ENCODE measurements at regions not wholly inside any gene's neighbourhood (a gene's known extent, or its start where the extent isn't known, plus 50 kb on each side); places are given as distances from the start of the nearest gene placed in this dataset.

GRCh38 chr2:6410313-6410712 lies 455.4 kb downstream of the CMPK2 start:
- no peak for TF ChIP-seq ZBTB33 (IDR thresholded peaks at IDR 0.05; ENCODE audit: extremely low read depth, insufficient replicate concordance, low read length)
- TF ChIP-seq ELF1 (IDR thresholded peaks at IDR 0.05; ENCODE audit: borderline replicate concordance, low read depth) = no peak
- no peak for TF ChIP-seq MAX (IDR thresholded peaks at IDR 0.05)
- no peak for TF ChIP-seq ATF3 (IDR thresholded peaks at IDR 0.05)
- no peak for TF ChIP-seq SIN3A (IDR thresholded peaks at IDR 0.05; ENCODE audit: low read depth)
- no peak for TF ChIP-seq SP1 (IDR thresholded peaks at IDR 0.05; ENCODE audit: low read depth)
- no peak for TF ChIP-seq ZNF274 (IDR thresholded peaks at IDR 0.05; ENCODE audit: low read depth, low read length)
- TF ChIP-seq EGR1 (IDR thresholded peaks at IDR 0.05; ENCODE audit: low read depth) = no peak
- no peak for TF ChIP-seq EZH2 (IDR thresholded peaks at IDR 0.05)
- TF ChIP-seq FOSL1 (IDR thresholded peaks at IDR 0.05; ENCODE audit: low read depth) = no peak
- no peak for TF ChIP-seq CEBPB (IDR thresholded peaks at IDR 0.05; ENCODE audit: low read depth)
- TF ChIP-seq POLR2A (IDR thresholded peaks at IDR 0.05; ENCODE audit: borderline replicate concordance, extremely low read depth, insufficient read depth, insufficient read length) = no peak
- TF ChIP-seq JUND (IDR thresholded peaks at IDR 0.05) = no peak
- no peak for TF ChIP-seq YY1 (IDR thresholded peaks at IDR 0.05; ENCODE audit: extremely low read depth, insufficient replicate concordance, low read depth, low read length)
- TF ChIP-seq ZFX (IDR thresholded peaks at IDR 0.05) = no peak
- no peak for TF ChIP-seq TCF7L2 (IDR thresholded peaks at IDR 0.05; ENCODE audit: borderline replicate concordance, extremely low read depth, insufficient read depth, insufficient read length)
- TF ChIP-seq CTCF (IDR thresholded peaks at IDR 0.05 in 2 of 3, conservative IDR thresholded peaks at IDR 0.05 in 1 of 3; ENCODE audit: borderline replicate concordance in 1 of 3, insufficient read depth in 1 of 3, low read depth in 2 of 3, low read length in 2 of 3) = no peak
- ChIA-PET RAD21 (ENCODE audit: low non-redundant PET in 1 of 2, low total read pairs in 2 of 2, uncharacterized antibody in 2 of 2, unreplicated experiment in 2 of 2) (no interaction called here), CTCF (no interaction called here), POLR2A (no interaction called here)
- Histone ChIP-seq H3K4me2 (ENCODE audit: low read length) (no peak overlapping the region), H3K9me2 (ENCODE audit: insufficient read depth) (no peaks in the 10 kb centered on the region), H3K36me3 (ENCODE audit: control insufficient read depth in 1 of 2, insufficient read depth in 2 of 2, low read length in 2 of 2) (no peaks in the 10 kb centered on the region), H3K27ac (ENCODE audit: low read depth, low read length) (no peak overlapping the region), H4K20me1 (ENCODE audit: insufficient read depth) (no peaks in the 10 kb centered on the region), H3K4me3 (replicated peaks in 1 of 2; ENCODE audit: low read depth in 1 of 2, low read length in 2 of 2) (no peak overlapping the region), H3K27me3 (ENCODE audit: insufficient read depth, low read length) (no peaks in the 10 kb centered on the region), H2AFZ (ENCODE audit: low read depth, low read length, poor library complexity, severe bottlenecking) (no peak overlapping the region), H3K9ac (ENCODE audit: low read length) (no peak overlapping the region), H3K79me2 (ENCODE audit: insufficient read depth, low read length) (no peaks in the 10 kb centered on the region), H3K9me3 (ENCODE audit: control insufficient read depth in 1 of 2, insufficient read depth in 1 of 2, low read depth in 1 of 2, low read length in 2 of 2) (no peaks in the 10 kb centered on the region; a peak in 1 of 4 replicates), H3K4me1 (ENCODE audit: control insufficient read depth in 1 of 2, insufficient read depth in 2 of 2, low read length in 2 of 2) (no peaks in the 10 kb centered on the region)
- intact Hi-C loops (cut with micrococcal nuclease) = no loop called here
- no TSS peak for BruUV-seq (replicated peaks)
- no peak for DNase-seq (ENCODE audit: low read depth, low spot score)
- no peak for ATAC-seq

All from HCT116 (cell line).